ENCODE measurements at regions not wholly inside any gene's neighbourhood (a gene's known extent, or its start where the extent isn't known, plus 50 kb on each side); places are given as distances from the start of the nearest gene placed in this dataset.

DNA sequence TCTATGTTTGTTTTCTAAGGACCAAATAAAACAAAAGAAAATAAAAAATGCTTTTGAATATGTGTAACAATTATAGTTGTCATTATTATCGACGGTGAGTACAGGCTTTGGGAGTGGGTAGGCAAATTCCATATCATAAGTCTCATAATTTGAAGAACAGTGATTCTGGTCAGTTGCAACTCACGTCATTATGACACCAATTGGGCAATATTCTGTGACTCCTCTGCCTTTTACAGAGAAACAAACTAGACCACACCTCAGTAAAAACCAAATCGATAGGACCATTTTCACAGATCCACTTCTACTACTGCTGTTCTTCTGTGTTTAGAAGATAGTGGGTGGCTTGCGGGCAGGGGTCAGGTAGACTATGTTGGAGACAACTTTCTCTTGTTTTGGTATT, 250.1 kb downstream of the C4orf33 start:
- Histone ChIP-seq H4K20me1 (replicated peaks; ENCODE audit: control insufficient read depth, insufficient read depth, low read length) (no peaks in the 10 kb centered on the region), H3K4me3 (no peak overlapping the region), H3K79me2 (ENCODE audit: control insufficient read depth, insufficient read depth, low read length) (no peaks in the 10 kb centered on the region), H3K9ac (ENCODE audit: insufficient read depth in 1 of 2, low read depth in 2 of 2, low read length in 2 of 2) (no peak overlapping the region), H3K27ac (ENCODE audit: extremely low read depth, low read depth, low read length) (no peak overlapping the region), H3K9me1 (ENCODE audit: control insufficient read depth, insufficient read depth, low read length) (no peaks in the 10 kb centered on the region), H3K27me3 (ENCODE audit: control insufficient read depth in 2 of 2, insufficient read depth in 2 of 2, low read length in 2 of 2) (no peaks in the 10 kb centered on the region), H3K36me3 (ENCODE audit: control insufficient read depth, insufficient read depth, low read length) (no peaks in the 10 kb centered on the region), H3K9me3 (replicated peaks; ENCODE audit: control insufficient read depth, insufficient read depth, low read depth, low read length) (no peaks in the 10 kb centered on the region), H2AFZ (ENCODE audit: low read depth, low read length) (no peak overlapping the region), H3K4me1 (replicated peaks in 1 of 2; ENCODE audit: control insufficient read depth in 2 of 2, insufficient read depth in 2 of 2, low read length in 2 of 2) (no peaks in the 10 kb centered on the region), H3K4me2 (ENCODE audit: insufficient read depth, low read length) (no peak overlapping the region)
- WGBS (ENCODE audit: insufficient coverage, low coverage, missing lambda C conversion rate): 2% methylated on average over 5 of the region's 5 CpGs
- ChIA-PET CTCF (ENCODE audit: low intra/inter-chr PET ratio) (no interaction called here), POLR2A (no interaction called here)
- no TSS peak for BruUV-seq (replicated peaks)
- no peak for DNase-seq (ENCODE audit: extremely low read depth in 1 of 4, low spot score in 3 of 4)
- intact Hi-C loops (cut with micrococcal nuclease) (no loop called here), in situ Hi-C loops (cut with MboI) (no loop called here)
- TF ChIP-seq, protein P1, sequence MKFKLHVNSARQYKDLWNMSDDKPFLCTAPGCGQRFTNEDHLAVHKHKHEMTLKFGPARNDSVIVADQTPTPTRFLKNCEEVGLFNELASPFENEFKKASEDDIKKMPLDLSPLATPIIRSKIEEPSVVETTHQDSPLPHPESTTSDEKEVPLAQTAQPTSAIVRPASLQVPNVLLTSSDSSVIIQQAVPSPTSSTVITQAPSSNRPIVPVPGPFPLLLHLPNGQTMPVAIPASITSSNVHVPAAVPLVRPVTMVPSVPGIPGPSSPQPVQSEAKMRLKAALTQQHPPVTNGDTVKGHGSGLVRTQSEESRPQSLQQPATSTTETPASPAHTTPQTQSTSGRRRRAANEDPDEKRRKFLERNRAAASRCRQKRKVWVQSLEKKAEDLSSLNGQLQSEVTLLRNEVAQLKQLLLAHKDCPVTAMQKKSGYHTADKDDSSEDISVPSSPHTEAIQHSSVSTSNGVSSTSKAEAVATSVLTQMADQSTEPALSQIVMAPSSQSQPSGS (CRISPR knock-in tag; IDR thresholded peaks at IDR 0.05): no peak
- TF ChIP-seq ZNF76 (CRISPR knock-in tag; IDR thresholded peaks at IDR 0.05; ENCODE audit: borderline replicate concordance): no peak
- TF ChIP-seq MCM2 (IDR thresholded peaks at IDR 0.05; ENCODE audit: low read depth): no peak
- TF ChIP-seq NFE2 (IDR thresholded peaks at IDR 0.05; ENCODE audit: low read depth): no peak
- TF ChIP-seq, protein P2, sequence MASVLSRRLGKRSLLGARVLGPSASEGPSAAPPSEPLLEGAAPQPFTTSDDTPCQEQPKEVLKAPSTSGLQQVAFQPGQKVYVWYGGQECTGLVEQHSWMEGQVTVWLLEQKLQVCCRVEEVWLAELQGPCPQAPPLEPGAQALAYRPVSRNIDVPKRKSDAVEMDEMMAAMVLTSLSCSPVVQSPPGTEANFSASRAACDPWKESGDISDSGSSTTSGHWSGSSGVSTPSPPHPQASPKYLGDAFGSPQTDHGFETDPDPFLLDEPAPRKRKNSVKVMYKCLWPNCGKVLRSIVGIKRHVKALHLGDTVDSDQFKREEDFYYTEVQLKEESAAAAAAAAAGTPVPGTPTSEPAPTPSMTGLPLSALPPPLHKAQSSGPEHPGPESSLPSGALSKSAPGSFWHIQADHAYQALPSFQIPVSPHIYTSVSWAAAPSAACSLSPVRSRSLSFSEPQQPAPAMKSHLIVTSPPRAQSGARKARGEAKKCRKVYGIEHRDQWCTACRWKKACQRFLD (CRISPR knock-in tag; IDR thresholded peaks at IDR 0.05): no peak
- no peak for TF ChIP-seq NUFIP1 (IDR thresholded peaks at IDR 0.05; ENCODE audit: partially characterized antibody)
- TF ChIP-seq RAD21 (CRISPR knock-in tag; conservative IDR thresholded peaks at IDR 0.05 in 1 of 2, IDR thresholded peaks at IDR 0.05 in 1 of 2): no peak
- no peak for TF ChIP-seq FOSL1 (tag; conservative IDR thresholded peaks at IDR 0.05)
- no peak for TF ChIP-seq RBM25 (IDR thresholded peaks at IDR 0.05; ENCODE audit: low read depth, low read length, severe bottlenecking)
- TF ChIP-seq, protein P3, sequence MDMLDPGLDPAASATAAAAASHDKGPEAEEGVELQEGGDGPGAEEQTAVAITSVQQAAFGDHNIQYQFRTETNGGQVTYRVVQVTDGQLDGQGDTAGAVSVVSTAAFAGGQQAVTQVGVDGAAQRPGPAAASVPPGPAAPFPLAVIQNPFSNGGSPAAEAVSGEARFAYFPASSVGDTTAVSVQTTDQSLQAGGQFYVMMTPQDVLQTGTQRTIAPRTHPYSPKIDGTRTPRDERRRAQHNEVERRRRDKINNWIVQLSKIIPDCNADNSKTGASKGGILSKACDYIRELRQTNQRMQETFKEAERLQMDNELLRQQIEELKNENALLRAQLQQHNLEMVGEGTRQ (CRISPR knock-in tag; IDR thresholded peaks at IDR 0.05): no peak
- ATAC-seq: no peak
- FAIRE-seq: no peak
